PC-9 (cell line): ENCODE measurements at regions not wholly inside any gene's neighbourhood (a gene's known extent, or its start where the extent isn't known, plus 50 kb on each side); places are given as distances from the start of the nearest gene placed in this dataset.

ENCODE experiments used
- BruUV-seq: library from RNA; stranded (reverse); fragments of 400-500 nt; replicated peaks from 2 replicates; lab custom pipeline; 2021; lab: Mats Ljungman, UMichigan
- CTCF ChIA-PET: fragments of 300-600 bp; sonication (Branson Sonifier 250); formaldehyde crosslinking; loops from one replicate; lab custom pipeline; 2022; ENCODE audit warnings: antibody characterized with exemption; lab: Charles Lee
- POLR2A ChIA-PET: fragments of 300-600 bp; sonication (Branson Sonifier 250); formaldehyde crosslinking; loops from one replicate; lab custom pipeline; 2022; ENCODE audit warnings: antibody characterized with exemption; ENCODE audit not compliant: unreplicated experiment; lab: Charles Lee
- DNase-seq, 2 experiments: peaks; one replicate each; pipeline versions ENCODE4 v3.0.0 to v3.0.0-alpha.2; 2015 to 2022; ENCODE audit warnings: mixed read lengths in 1 of 2
- H2AFZ ChIP-seq: fragments of 200-600 bp; sonication (generic); 2 replicates; pipeline ENCODE4 v1.8.1; 2017; ENCODE audit warnings: antibody characterized with exemption
- H3F3A ChIP-seq: fragments of 200-600 bp; sonication (generic); 2 replicates; pipeline ENCODE4 v1.8.1; 2017; ENCODE audit warnings: antibody characterized with exemption, mild to moderate bottlenecking, low read depth; ENCODE audit not compliant: insufficient read depth
- H3K27ac ChIP-seq: fragments of 200-600 bp; sonication (generic); 2 replicates; pipeline ENCODE4 v1.6.1; 2016; ENCODE audit warnings: mixed run types
- H3K27me3 ChIP-seq: fragments of 200-600 bp; sonication (generic); 2 replicates; pipeline ENCODE4 v1.6.1; 2016; ENCODE audit warnings: low read depth, mixed run types; ENCODE audit not compliant: insufficient read depth
- H3K36me3 ChIP-seq: fragments of 200-600 bp; sonication (generic); 2 replicates; pipeline ENCODE4 v1.6.1; 2016; ENCODE audit warnings: low read depth, mixed run types
- H3K4me1 ChIP-seq: fragments of 200-600 bp; sonication (generic); replicated peaks from 2 replicates; pipeline ENCODE4 v1.6.1; 2016; ENCODE audit warnings: mixed run types; ENCODE audit not compliant: insufficient read depth
- H3K4me2 ChIP-seq: fragments of 200-600 bp; sonication (generic); 2 replicates; pipeline ENCODE4 v1.6.1; 2017; ENCODE audit warnings: mixed run types
- H3K4me3 ChIP-seq: fragments of 200-600 bp; sonication (generic); 2 replicates; pipeline ENCODE4 v1.6.1; 2016; ENCODE audit warnings: mixed run types
- H3K79me2 ChIP-seq: fragments of 200-600 bp; sonication (generic); 2 replicates; pipeline ENCODE4 v1.6.1; 2017; ENCODE audit warnings: low read depth, mixed run types
- H3K9me2 ChIP-seq: fragments of 200-600 bp; sonication (generic); 2 replicates; pipeline ENCODE4 v1.8.1; 2017; ENCODE audit warnings: mild to moderate bottlenecking; ENCODE audit not compliant: insufficient read depth
- H3K9me3 ChIP-seq: fragments of 200-600 bp; sonication (generic); 2 replicates; pipeline ENCODE4 v1.8.1; 2016; ENCODE audit warnings: low read depth; ENCODE audit not compliant: insufficient read depth
- H4K20me1 ChIP-seq: fragments of 200-600 bp; sonication (generic); 2 replicates; pipeline ENCODE4 v1.8.1; 2017; ENCODE audit not compliant: insufficient read depth
- CTCF ChIP-seq: fragments of 200-600 bp; sonication (generic); conservative IDR thresholded peaks from 2 replicates; pipeline ENCODE4 v1.6.1; 2017; ENCODE audit warnings: mixed run types, antibody characterized with exemption, mild to moderate bottlenecking, moderate library complexity
- EZH2 ChIP-seq: fragments of 200-600 bp; sonication (generic); IDR thresholded peaks from 2 replicates; pipeline ENCODE4 v1.8.0; 2017; ENCODE audit warnings: antibody characterized with exemption, low read depth
- intact Hi-C: fragments of 100-400 bp; cut with micrococcal nuclease; formaldehyde crosslinking; loops from one replicate; pipeline ENCODE4 v1.10.0; 2022; ENCODE audit not compliant: unreplicated experiment

GRCh38 chr19:57008432-57008831 lies 111.4 kb upstream of the USP29 start:
- no peak overlapping the region for H2AFZ ChIP-seq
- no peaks in the 10 kb centered on the region for H3K4me1 ChIP-seq
- H3K9me2 ChIP-seq = no peaks in the 10 kb centered on the region
- H3K79me2 ChIP-seq = no peaks in the 10 kb centered on the region
- CTCF ChIA-PET = no interaction called here
- no peak for TF ChIP-seq EZH2
- TF ChIP-seq CTCF = no peak
- H3K27ac ChIP-seq = no peak overlapping the region
- H3K27me3 ChIP-seq = peaks cover 10% of the 10 kb centered on the region; the same call in 1 of the 2 replicates
- no peak for DNase-seq
- POLR2A ChIA-PET = no interaction called here
- no peaks in the 10 kb centered on the region for H3F3A ChIP-seq
- H3K36me3 ChIP-seq = no peaks in the 10 kb centered on the region
- no peaks in the 10 kb centered on the region for H4K20me1 ChIP-seq
- intact Hi-C loops = no loop called here
- no peak overlapping the region for H3K4me2 ChIP-seq
- H3K4me3 ChIP-seq = no peak overlapping the region
- BruUV-seq = no TSS peak
- H3K9me3 ChIP-seq = no peaks in the 10 kb centered on the region

DNA sequence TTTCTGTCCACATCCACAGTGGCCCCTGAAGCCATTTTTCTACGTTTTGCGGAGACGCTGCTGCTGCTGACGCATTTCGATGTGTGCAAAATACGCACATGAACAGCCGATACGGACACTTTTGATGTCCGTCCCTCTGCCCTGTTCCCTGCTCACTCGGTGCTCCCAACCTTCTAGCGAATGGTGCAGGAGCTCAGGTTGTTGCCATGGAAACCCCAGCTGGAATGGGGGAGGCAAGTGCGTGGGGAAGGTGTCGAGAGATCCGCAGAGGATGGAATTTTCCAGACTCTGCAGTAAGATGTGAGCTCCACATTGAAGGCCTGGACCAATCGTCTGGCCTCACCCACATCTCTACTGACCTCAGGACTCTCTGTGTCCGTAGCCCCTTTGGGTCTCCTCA lies 109.2 kb upstream of the USP29 start:
- Histone ChIP-seq H3K36me3 (no peaks in the 10 kb centered on the region), H3K4me1 (no peaks in the 10 kb centered on the region), H3F3A (no peaks in the 10 kb centered on the region), H3K27me3 (peaks cover 10% of the 10 kb centered on the region; the same call in 1 of the 2 replicates), H3K4me2 (no peak overlapping the region), H2AFZ (no peak overlapping the region), H3K9me2 (no peaks in the 10 kb centered on the region), H4K20me1 (no peaks in the 10 kb centered on the region), H3K27ac (no peak overlapping the region), H3K4me3 (no peak overlapping the region), H3K79me2 (no peaks in the 10 kb centered on the region), H3K9me3 (no peaks in the 10 kb centered on the region)
- DNase-seq = no peak
- CTCF ChIA-PET = no interaction called here
- intact Hi-C loops = no loop called here
- no TSS peak for BruUV-seq
- POLR2A ChIA-PET = no interaction called here
- TF ChIP-seq CTCF (no peak), EZH2 (no peak)

DNA sequence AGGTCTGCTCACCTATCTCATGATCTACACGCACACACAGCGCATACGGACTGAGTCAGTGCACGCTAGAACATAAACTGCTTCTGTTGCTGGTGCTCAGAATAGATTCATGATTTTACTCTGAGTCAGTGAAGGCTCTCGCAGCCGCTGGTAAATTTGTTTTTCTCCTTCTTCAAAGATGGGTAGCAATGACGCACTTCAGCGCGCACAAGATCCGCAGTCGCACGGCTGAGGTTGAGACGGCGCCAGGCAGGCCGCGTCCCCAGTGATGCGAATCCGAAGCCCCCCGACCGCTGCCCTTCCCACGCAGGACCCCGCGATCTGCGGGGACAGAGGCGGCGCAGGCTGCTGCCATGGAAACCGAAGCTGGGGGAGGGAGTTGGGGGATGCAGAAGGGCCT lies 103.7 kb upstream of the USP29 start:
- no peaks in the 10 kb centered on the region for H3K36me3 ChIP-seq
- no peaks in the 10 kb centered on the region for H3K9me3 ChIP-seq
- BruUV-seq = no TSS peak
- H3F3A ChIP-seq = no peaks in the 10 kb centered on the region
- H3K79me2 ChIP-seq = no peaks in the 10 kb centered on the region
- no peaks in the 10 kb centered on the region for H3K4me1 ChIP-seq
- no peak overlapping the region for H3K27ac ChIP-seq
- H3K9me2 ChIP-seq = no peaks in the 10 kb centered on the region
- DNase-seq = no peak
- ChIA-PET POLR2A (no interaction called here), CTCF (no interaction called here)
- TF ChIP-seq CTCF (no peak), EZH2 (no peak)
- H2AFZ ChIP-seq = no peak overlapping the region
- no peak overlapping the region for H3K4me3 ChIP-seq
- H3K27me3 ChIP-seq = peaks cover 18% of the 10 kb centered on the region
- H3K4me2 ChIP-seq = no peak overlapping the region
- no peaks in the 10 kb centered on the region for H4K20me1 ChIP-seq
- intact Hi-C loops = no loop called here
